ENCODE measurements at regions not wholly inside any gene's neighbourhood (a gene's known extent, or its start where the extent isn't known, plus 50 kb on each side); places are given as distances from the start of the nearest gene placed in this dataset.

DNA sequence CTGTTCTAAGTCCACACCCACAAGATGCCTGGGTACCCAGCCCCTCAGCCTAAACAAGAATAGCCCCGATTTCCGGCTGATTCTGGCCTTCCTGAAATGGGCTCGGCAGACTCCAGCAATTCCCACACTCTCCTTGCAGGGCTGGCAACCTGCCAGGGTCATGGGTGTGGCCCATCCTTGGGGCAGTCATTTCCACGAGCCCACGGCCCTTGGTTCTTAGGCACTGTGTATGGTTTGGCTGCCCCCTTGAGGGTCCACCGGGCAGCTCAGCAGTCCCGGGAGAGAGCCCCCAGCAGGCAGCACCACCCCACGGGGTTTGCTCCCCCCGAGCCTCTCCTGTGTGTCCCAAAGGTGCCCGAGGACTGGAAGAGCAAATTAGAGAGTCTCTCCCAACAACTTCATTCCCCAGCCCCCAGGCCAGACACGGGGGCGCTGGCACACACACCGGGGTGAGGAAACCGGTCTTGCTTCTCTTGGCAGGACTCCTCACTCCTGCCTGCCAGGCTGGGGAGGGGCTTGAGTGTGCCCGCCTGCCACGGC, 142.2 kb downstream of the EMX2 start:
- no peak for TF ChIP-seq CTCF (IDR thresholded peaks at IDR 0.05)
- no peak for TF ChIP-seq POLR2A (IDR thresholded peaks at IDR 0.05)
